Activated T-cell treated with anti-CD3 and anti-CD28 coated beads, Interleukin-2, amount 50 U/mL, for 72 hours (primary cell): ENCODE measurements at regions not wholly inside any gene's neighbourhood (a gene's known extent, or its start where the extent isn't known, plus 50 kb on each side); places are given as distances from the start of the nearest gene placed in this dataset.

Experiments used
- ATAC-seq, 2 donors: fragments of 150-1000 bp; cut with Tn5 transposase; replicated peaks in 1 of 2; 2 replicates each; pipeline ENCODE4 v1.10.0; 2021; ENCODE audit warnings: moderate library complexity in 2 of 2, mild to moderate bottlenecking in 1 of 2
- DNase-seq, 2 donors: peaks; one replicate each; pipeline ENCODE4 v3.0.0; 2021 to 2022; ENCODE audit warnings: mixed read lengths in 1 of 2
- H3K27ac Mint-ChIP-seq: one replicate; pipeline ENCODE4 v1.8.0; 2022; ENCODE audit warnings: mild to moderate bottlenecking, moderate library complexity, mixed read lengths
- H3K27me3 Mint-ChIP-seq: one replicate; pipeline ENCODE4 v1.8.0; 2022; ENCODE audit warnings: low read depth, mixed read lengths
- H3K36me3 Mint-ChIP-seq, 2 donors: one replicate each; pipeline ENCODE4 v1.8.0; 2022; ENCODE audit warnings: mixed read lengths in 2 of 2, mild to moderate bottlenecking in 1 of 2; ENCODE audit not compliant: insufficient read depth in 2 of 2
- H3K4me1 Mint-ChIP-seq: one replicate; pipeline ENCODE4 v1.8.0; 2022; ENCODE audit warnings: low read depth, mixed read lengths
- H3K4me3 Mint-ChIP-seq, 2 donors: one replicate each; pipeline ENCODE4 v1.8.0; 2022; ENCODE audit warnings: mild to moderate bottlenecking in 2 of 2, mixed read lengths in 2 of 2, moderate library complexity in 2 of 2
- H3K9me3 Mint-ChIP-seq, 2 donors: one replicate each; pipeline ENCODE4 v1.8.0; 2022; ENCODE audit warnings: mixed read lengths in 2 of 2

DNA sequence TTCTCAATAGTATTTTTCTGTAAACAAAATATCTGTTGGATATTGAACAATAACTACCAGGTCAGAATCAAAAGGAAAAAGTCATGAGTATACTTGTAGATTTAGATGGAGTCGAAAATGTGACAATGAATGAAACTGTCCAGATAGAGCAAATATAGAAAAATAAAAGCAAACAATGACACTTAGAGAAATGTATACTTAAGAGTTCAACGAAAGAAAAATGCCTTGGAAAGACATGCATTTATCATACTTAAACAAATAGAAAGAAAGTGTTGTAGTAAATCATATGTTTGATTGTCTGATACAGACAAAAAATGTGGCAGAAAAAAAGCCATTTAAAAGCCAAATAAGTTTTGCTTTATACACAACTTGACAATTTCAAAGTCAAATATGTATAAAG, 571.2 kb upstream of the MGAT4C start:
- H3K4me1 Mint-ChIP-seq = no peaks in the 10 kb centered on the region
- DNase-seq = no peak
- no peaks in the 10 kb centered on the region for H3K36me3 Mint-ChIP-seq
- H3K4me3 Mint-ChIP-seq = no peak overlapping the region
- no peak for ATAC-seq
- no peaks in the 10 kb centered on the region for H3K27me3 Mint-ChIP-seq
- H3K27ac Mint-ChIP-seq = no peak overlapping the region
- H3K9me3 Mint-ChIP-seq = peaks cover 3 to 13% of the 10 kb centered on the region in 2 donors

DNA sequence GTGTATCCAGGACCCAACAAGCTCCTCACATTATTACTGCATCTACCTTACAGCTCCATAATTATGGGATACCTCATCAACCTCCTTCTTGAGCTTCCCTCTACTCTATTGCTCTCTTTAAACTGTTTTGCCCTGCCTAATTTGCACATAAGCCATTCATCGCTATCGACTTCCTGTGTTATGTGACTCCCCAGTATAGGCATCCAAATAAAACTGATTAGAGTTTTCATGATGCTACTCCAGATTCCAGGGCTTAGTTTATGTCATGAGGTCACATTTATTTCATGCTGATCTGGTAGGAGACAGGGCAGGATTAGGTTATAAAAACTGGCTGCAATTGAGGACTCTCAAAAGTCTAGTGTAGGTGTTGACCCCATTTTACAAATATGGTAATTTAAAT, 569.9 kb upstream of the MGAT4C start:
- Mint-ChIP-seq H3K4me3 (no peak overlapping the region), H3K27me3 (no peaks in the 10 kb centered on the region), H3K27ac (no peak overlapping the region), H3K4me1 (no peaks in the 10 kb centered on the region), H3K9me3 (peaks cover 3 to 17% of the 10 kb centered on the region in 2 donors), H3K36me3 (no peaks in the 10 kb centered on the region)
- ATAC-seq (no peak), DNase-seq (no peak)

DNA sequence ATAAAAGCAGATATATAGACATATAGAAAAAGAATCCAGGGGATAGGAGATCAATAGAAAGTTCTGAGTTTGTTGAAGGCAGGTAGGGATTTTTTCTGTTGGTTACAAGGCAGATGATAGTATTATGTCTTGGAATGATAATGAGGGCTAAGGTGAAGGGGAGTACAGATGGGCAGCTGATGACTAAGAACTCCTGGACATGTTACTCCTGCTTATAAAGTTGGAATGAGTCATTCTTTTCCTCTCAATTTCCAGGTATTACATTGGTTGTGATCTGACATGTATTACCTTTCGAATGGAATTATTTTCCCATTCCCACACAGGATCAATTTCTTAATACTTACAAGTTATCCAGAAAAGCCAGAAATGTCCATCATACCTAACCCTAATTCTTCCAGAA, 545.2 kb upstream of the MGAT4C start:
- Mint-ChIP-seq H3K9me3 (peaks cover 2 to 7% of the 10 kb centered on the region in 2 donors), H3K4me1 (no peaks in the 10 kb centered on the region), H3K4me3 (no peak overlapping the region), H3K27ac (no peak overlapping the region), H3K27me3 (no peaks in the 10 kb centered on the region), H3K36me3 (no peaks in the 10 kb centered on the region)
- no peak for DNase-seq
- ATAC-seq = no peak

- no peaks in the 10 kb centered on the region for H3K36me3 Mint-ChIP-seq
- peaks cover 3 to 8% of the 10 kb centered on the region in 2 donors for H3K9me3 Mint-ChIP-seq
- ATAC-seq = no peak
- no peak for DNase-seq
- H3K4me3 Mint-ChIP-seq = no peak overlapping the region
- H3K4me1 Mint-ChIP-seq = no peaks in the 10 kb centered on the region
- H3K27ac Mint-ChIP-seq = no peak overlapping the region
- H3K27me3 Mint-ChIP-seq = no peaks in the 10 kb centered on the region
Observed at GRCh38 chr12:86799616-86800015, 543.4 kb upstream of the MGAT4C start.

GRCh38 chr12:86796550-86796949, 540.4 kb upstream of the MGAT4C start:
- Mint-ChIP-seq H3K27ac (no peak overlapping the region), H3K36me3 (no peaks in the 10 kb centered on the region), H3K4me1 (no peaks in the 10 kb centered on the region), H3K9me3 (peaks cover 3 to 8% of the 10 kb centered on the region in 2 donors), H3K27me3 (no peaks in the 10 kb centered on the region), H3K4me3 (no peak overlapping the region)
- ATAC-seq (no peak), DNase-seq (no peak)

- Mint-ChIP-seq H3K9me3 (no peaks in the 10 kb centered on the region), H3K4me1 (no peaks in the 10 kb centered on the region), H3K27ac (no peak overlapping the region), H3K36me3 (no peaks in the 10 kb centered on the region), H3K27me3 (no peaks in the 10 kb centered on the region), H3K4me3 (no peak overlapping the region)
- ATAC-seq (no peak), DNase-seq (no peak)
Observed at GRCh38 chr12:86788661-86789060, 532.5 kb upstream of the MGAT4C start.

GRCh38 chr12:86787419-86787818, 531.2 kb upstream of the MGAT4C start:
- no peaks in the 10 kb centered on the region for H3K4me1 Mint-ChIP-seq
- H3K4me3 Mint-ChIP-seq = no peak overlapping the region
- no peaks in the 10 kb centered on the region for H3K9me3 Mint-ChIP-seq
- no peaks in the 10 kb centered on the region for H3K27me3 Mint-ChIP-seq
- H3K36me3 Mint-ChIP-seq = no peaks in the 10 kb centered on the region
- no peak overlapping the region for H3K27ac Mint-ChIP-seq
- DNase-seq (no peak), ATAC-seq (no peak)

DNA sequence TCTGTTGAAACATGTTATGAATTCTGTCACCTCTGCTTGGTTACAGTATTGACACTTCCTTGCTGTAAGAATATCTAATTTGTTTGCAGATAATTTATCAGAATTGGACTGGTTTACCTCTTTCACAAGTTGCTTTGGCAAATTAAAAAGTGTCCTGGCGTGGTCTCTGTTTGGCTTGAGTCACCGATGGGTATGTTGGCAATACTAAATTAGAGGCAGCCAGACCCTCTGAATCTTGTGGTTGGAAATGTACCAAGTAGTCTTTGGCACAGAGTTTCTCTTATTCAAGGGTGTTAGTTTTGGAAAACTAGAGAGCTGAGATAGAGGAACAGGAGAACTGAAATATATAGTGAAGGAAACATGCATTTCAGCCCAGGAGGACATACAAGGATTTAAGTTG, 521.1 kb upstream of the MGAT4C start:
- ATAC-seq (no peak), DNase-seq (no peak)
- H3K4me1 Mint-ChIP-seq = no peaks in the 10 kb centered on the region
- no peaks in the 10 kb centered on the region for H3K36me3 Mint-ChIP-seq
- no peaks in the 10 kb centered on the region for H3K27me3 Mint-ChIP-seq
- no peak overlapping the region for H3K4me3 Mint-ChIP-seq
- no peak overlapping the region for H3K27ac Mint-ChIP-seq
- peaks cover 4 to 8% of the 10 kb centered on the region in 2 donors for H3K9me3 Mint-ChIP-seq

- Mint-ChIP-seq H3K4me3 (no peak overlapping the region), H3K27ac (no peak overlapping the region), H3K9me3 (peaks cover 2 to 5% of the 10 kb centered on the region in 2 donors), H3K36me3 (no peaks in the 10 kb centered on the region), H3K27me3 (no peaks in the 10 kb centered on the region), H3K4me1 (no peaks in the 10 kb centered on the region)
- no peak for DNase-seq
- no peak for ATAC-seq
Observed at GRCh38 chr12:86774841-86775388, 518.7 kb upstream of the MGAT4C start.

- Mint-ChIP-seq H3K9me3 (peaks cover 2 to 5% of the 10 kb centered on the region in 2 donors), H3K4me1 (no peaks in the 10 kb centered on the region), H3K36me3 (no peaks in the 10 kb centered on the region), H3K27me3 (no peaks in the 10 kb centered on the region), H3K27ac (no peak overlapping the region), H3K4me3 (no peak overlapping the region)
- ATAC-seq (no peak), DNase-seq (no peak)
Observed at GRCh38 chr12:86772696-86773095, 516.5 kb upstream of the MGAT4C start.

DNA sequence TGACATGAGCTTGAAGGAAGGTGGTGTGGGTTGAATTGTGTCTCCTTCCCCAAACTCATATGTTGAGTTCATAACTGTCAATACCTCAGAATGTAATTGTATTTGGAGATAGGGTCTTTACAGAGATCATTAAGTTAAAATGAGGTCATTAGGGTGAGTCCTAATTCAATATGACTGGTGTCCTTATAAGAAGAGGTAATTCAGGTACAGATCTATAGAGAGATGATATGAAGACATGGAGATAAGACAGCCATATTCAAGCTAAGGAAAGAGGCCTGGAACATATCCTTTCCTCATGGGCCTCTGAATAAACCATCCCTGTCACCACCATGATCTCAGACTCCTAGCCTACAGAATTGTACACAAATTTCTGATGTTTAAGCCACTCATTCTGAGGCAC, 514.7 kb upstream of the MGAT4C start:
- Mint-ChIP-seq H3K36me3 (no peaks in the 10 kb centered on the region), H3K27ac (no peak overlapping the region), H3K4me3 (no peak overlapping the region), H3K9me3 (peaks cover 3 to 8% of the 10 kb centered on the region in 2 donors), H3K4me1 (no peaks in the 10 kb centered on the region), H3K27me3 (no peaks in the 10 kb centered on the region)
- no peak for DNase-seq
- ATAC-seq = no peak

DNA sequence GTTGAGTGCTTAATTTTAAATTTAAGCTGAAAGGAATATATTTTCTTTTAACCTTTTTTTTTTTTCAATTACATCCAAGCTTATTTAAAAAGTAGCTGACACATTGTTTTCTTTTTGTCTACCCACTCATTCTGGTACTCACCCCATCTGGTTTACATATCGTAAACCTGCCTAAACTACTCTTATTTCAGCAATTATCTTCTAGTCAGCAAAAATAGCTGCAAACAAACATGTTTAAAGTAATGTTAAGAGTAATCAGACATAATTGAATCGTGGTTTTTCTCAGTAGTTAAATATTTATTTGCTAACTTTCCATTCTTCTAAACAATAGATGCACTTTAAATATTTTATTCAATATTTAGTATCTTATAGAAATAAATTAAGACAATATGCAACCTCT, 492.7 kb upstream of the MGAT4C start:
- no peaks in the 10 kb centered on the region for H3K27me3 Mint-ChIP-seq
- H3K27ac Mint-ChIP-seq = no peak overlapping the region
- H3K4me1 Mint-ChIP-seq = no peaks in the 10 kb centered on the region
- ATAC-seq = no peak
- no peak for DNase-seq
- H3K9me3 Mint-ChIP-seq = peaks cover 1 to 2% of the 10 kb centered on the region in 2 donors
- H3K4me3 Mint-ChIP-seq = no peak overlapping the region
- no peaks in the 10 kb centered on the region for H3K36me3 Mint-ChIP-seq

- Mint-ChIP-seq H3K27ac (no peak overlapping the region), H3K27me3 (no peaks in the 10 kb centered on the region), H3K9me3 (peaks cover 2 to 3% of the 10 kb centered on the region in 2 donors), H3K36me3 (no peaks in the 10 kb centered on the region), H3K4me1 (no peaks in the 10 kb centered on the region), H3K4me3 (no peak overlapping the region)
- DNase-seq = no peak
- ATAC-seq = no peak
Observed at GRCh38 chr12:86744547-86745212, 488.5 kb upstream of the MGAT4C start.

- H3K27ac Mint-ChIP-seq = no peak overlapping the region
- H3K4me3 Mint-ChIP-seq = no peak overlapping the region
- peaks cover 2 to 3% of the 10 kb centered on the region in 2 donors for H3K9me3 Mint-ChIP-seq
- no peak for DNase-seq
- H3K4me1 Mint-ChIP-seq = no peaks in the 10 kb centered on the region
- ATAC-seq = no peak
- H3K27me3 Mint-ChIP-seq = no peaks in the 10 kb centered on the region
- H3K36me3 Mint-ChIP-seq = no peaks in the 10 kb centered on the region
Observed at GRCh38 chr12:86743875-86744536, 487.8 kb upstream of the MGAT4C start.
